ENCODE measurements at regions not wholly inside any gene's neighbourhood (a gene's known extent, or its start where the extent isn't known, plus 50 kb on each side); places are given as distances from the start of the nearest gene placed in this dataset.
A peak's percentile ranks its signal among the peaks of the same experiment; 100 is the strongest.

- TF ChIP-seq CTCF (IDR thresholded peaks at IDR 0.05; ENCODE audit: low read depth, low read length): peak; percentile 71
- no peak for TF ChIP-seq EZH2phosphoT487 (IDR thresholded peaks at IDR 0.05; ENCODE audit: low read depth)
These were observed 1060.6 kb upstream of the FANCL start for GRCh38 chr2:59301466-59302402.

All from OCI-LY3 (cell line).